ENCODE measurements at regions not wholly inside any gene's neighbourhood (a gene's known extent, or its start where the extent isn't known, plus 50 kb on each side); places are given as distances from the start of the nearest gene placed in this dataset.
"Not testable (repeated sequence)": the region's sequence is repeated elsewhere in the genome, so short reads cannot be mapped to it uniquely, and the experiment has no call there.

GRCh38 chr6:3977875-3978711, 100.8 kb downstream of the FAM217A start:
- Mint-ChIP-seq H3K4me1 (ENCODE audit: low read depth) (peaks cover 10% of the 10 kb centered on the region), H3K27me3 (ENCODE audit: low read depth) (peaks cover 17% of the 10 kb centered on the region), H3K9me3 (peaks cover 4% of the 10 kb centered on the region), H3K36me3 (ENCODE audit: low read depth) (peaks cover 3% of the 10 kb centered on the region), H3K27ac (no peak overlapping the region), H3K4me3 (ENCODE audit: low read depth) (no peak overlapping the region)
- intact Hi-C loops (cut with micrococcal nuclease), result loop anchor here (1.0 kb wide), 1 partner anchor 236 kb away; no protein-coding TSS in a partner anchor
- peak; percentile 35 for DNase-seq (ENCODE audit: low spot score)

- H3K36me3 Mint-ChIP-seq (ENCODE audit: low read depth); H3K27ac Mint-ChIP-seq; H3K4me3 Mint-ChIP-seq (ENCODE audit: low read depth); DNase-seq (ENCODE audit: low spot score); H3K9me3 Mint-ChIP-seq; H3K4me1 Mint-ChIP-seq (ENCODE audit: low read depth): not testable (repeated sequence)
- H3K27me3 Mint-ChIP-seq (ENCODE audit: low read depth), result peaks cover 16% of the 10 kb centered on the region
- intact Hi-C loops (cut with micrococcal nuclease), result loop anchor here (1.0 kb wide), 1 partner anchor 237 kb away; no protein-coding TSS in a partner anchor
These were observed 100.0 kb downstream of the FAM217A start for GRCh38 chr6:3978966-3979365.

GRCh38 chr6:3981917-3982316, 97.0 kb downstream of the FAM217A start:
- Mint-ChIP-seq H3K27me3 (ENCODE audit: low read depth) (peaks cover 7% of the 10 kb centered on the region), H3K4me3 (ENCODE audit: low read depth) (no peak overlapping the region), H3K4me1 (ENCODE audit: low read depth) (peaks cover 12% of the 10 kb centered on the region), H3K9me3 (peaks cover 4% of the 10 kb centered on the region), H3K36me3 (ENCODE audit: low read depth) (peaks cover 6% of the 10 kb centered on the region), H3K27ac (no peak overlapping the region)
- intact Hi-C loops (cut with micrococcal nuclease), result no loop called here
- DNase-seq (ENCODE audit: low spot score), result no peak

- no peak overlapping the region for H3K4me3 Mint-ChIP-seq (ENCODE audit: low read depth)
- peaks cover 6% of the 10 kb centered on the region for H3K36me3 Mint-ChIP-seq (ENCODE audit: low read depth)
- DNase-seq (ENCODE audit: low spot score), result no peak
- H3K4me1 Mint-ChIP-seq (ENCODE audit: low read depth), result peaks cover 6% of the 10 kb centered on the region
- H3K9me3 Mint-ChIP-seq, result peaks cover 4% of the 10 kb centered on the region
- peaks cover 4% of the 10 kb centered on the region for H3K27me3 Mint-ChIP-seq (ENCODE audit: low read depth)
- no peak overlapping the region for H3K27ac Mint-ChIP-seq
- intact Hi-C loops (cut with micrococcal nuclease), result no loop called here
These were observed 95.2 kb downstream of the FAM217A start for GRCh38 chr6:3983778-3984177.

GRCh38 chr6:3984494-3984893, 94.4 kb downstream of the FAM217A start:
- peaks cover 4% of the 10 kb centered on the region for H3K9me3 Mint-ChIP-seq
- H3K4me3 Mint-ChIP-seq (ENCODE audit: low read depth), result no peak overlapping the region
- intact Hi-C loops (cut with micrococcal nuclease), result no loop called here
- peaks cover under 1% of the 10 kb centered on the region for H3K27me3 Mint-ChIP-seq (ENCODE audit: low read depth)
- no peak for DNase-seq (ENCODE audit: low spot score)
- no peak overlapping the region for H3K27ac Mint-ChIP-seq
- H3K36me3 Mint-ChIP-seq (ENCODE audit: low read depth), result peaks cover 6% of the 10 kb centered on the region
- peaks cover 5% of the 10 kb centered on the region for H3K4me1 Mint-ChIP-seq (ENCODE audit: low read depth)

- no peak overlapping the region for H3K27ac Mint-ChIP-seq
- H3K4me3 Mint-ChIP-seq (ENCODE audit: low read depth), result no peak overlapping the region
- H3K4me1 Mint-ChIP-seq (ENCODE audit: low read depth), result peaks cover 10% of the 10 kb centered on the region
- H3K27me3 Mint-ChIP-seq (ENCODE audit: low read depth), result no peaks in the 10 kb centered on the region
- DNase-seq (ENCODE audit: low spot score), result no peak
- H3K9me3 Mint-ChIP-seq, result peaks cover 4% of the 10 kb centered on the region
- peaks cover 6% of the 10 kb centered on the region for H3K36me3 Mint-ChIP-seq (ENCODE audit: low read depth)
- intact Hi-C loops (cut with micrococcal nuclease), result no loop called here
These were observed 92.7 kb downstream of the FAM217A start for GRCh38 chr6:3986241-3986640.

- Mint-ChIP-seq H3K27ac (no peak overlapping the region), H3K27me3 (ENCODE audit: low read depth) (no peaks in the 10 kb centered on the region), H3K36me3 (ENCODE audit: low read depth) (peaks cover 4% of the 10 kb centered on the region), H3K4me1 (ENCODE audit: low read depth) (peaks cover 10% of the 10 kb centered on the region), H3K9me3 (peaks cover 2% of the 10 kb centered on the region), H3K4me3 (ENCODE audit: low read depth) (no peak overlapping the region)
- no peak for DNase-seq (ENCODE audit: low spot score)
- intact Hi-C loops (cut with micrococcal nuclease), result no loop called here
These were observed 91.9 kb downstream of the FAM217A start for GRCh38 chr6:3987053-3987452.

- peaks cover 10% of the 10 kb centered on the region for H3K4me1 Mint-ChIP-seq (ENCODE audit: low read depth)
- H3K36me3 Mint-ChIP-seq (ENCODE audit: low read depth), result peaks cover 3% of the 10 kb centered on the region
- DNase-seq (ENCODE audit: low spot score), result no peak
- no peak overlapping the region for H3K4me3 Mint-ChIP-seq (ENCODE audit: low read depth)
- H3K9me3 Mint-ChIP-seq, result no peaks in the 10 kb centered on the region
- H3K27ac Mint-ChIP-seq, result no peak overlapping the region
- H3K27me3 Mint-ChIP-seq (ENCODE audit: low read depth), result no peaks in the 10 kb centered on the region
- intact Hi-C loops (cut with micrococcal nuclease), result no loop called here
These were observed 91.4 kb downstream of the FAM217A start for GRCh38 chr6:3987576-3987975.

GRCh38 chr6:3990692-3991491, 88.0 kb downstream of the FAM217A start:
- peak; percentile 52 for DNase-seq (ENCODE audit: low spot score)
- intact Hi-C loops (cut with micrococcal nuclease), result loop anchor here (1.0 kb wide), 1 partner anchor 249 kb away; no protein-coding TSS in a partner anchor
- Mint-ChIP-seq H3K9me3 (no peaks in the 10 kb centered on the region), H3K36me3 (ENCODE audit: low read depth) (no peaks in the 10 kb centered on the region), H3K4me3 (ENCODE audit: low read depth) (no peak overlapping the region), H3K27ac (no peak overlapping the region), H3K4me1 (ENCODE audit: low read depth) (peaks cover 10% of the 10 kb centered on the region), H3K27me3 (ENCODE audit: low read depth) (no peaks in the 10 kb centered on the region)

GRCh38 chr6:3991941-3992340, 87.0 kb downstream of the FAM217A start:
- no peaks in the 10 kb centered on the region for H3K9me3 Mint-ChIP-seq
- no peak for DNase-seq (ENCODE audit: low spot score)
- no peak overlapping the region for H3K4me3 Mint-ChIP-seq (ENCODE audit: low read depth)
- intact Hi-C loops (cut with micrococcal nuclease), result no loop called here
- H3K27me3 Mint-ChIP-seq (ENCODE audit: low read depth), result no peaks in the 10 kb centered on the region
- no peak overlapping the region for H3K27ac Mint-ChIP-seq
- H3K36me3 Mint-ChIP-seq (ENCODE audit: low read depth), result no peaks in the 10 kb centered on the region
- H3K4me1 Mint-ChIP-seq (ENCODE audit: low read depth), result peaks cover 8% of the 10 kb centered on the region

GRCh38 chr6:3996349-3996748, 82.6 kb downstream of the FAM217A start:
- intact Hi-C loops (cut with micrococcal nuclease), result no loop called here
- Mint-ChIP-seq H3K27me3 (ENCODE audit: low read depth) (no peaks in the 10 kb centered on the region), H3K4me1 (ENCODE audit: low read depth) (no peaks in the 10 kb centered on the region), H3K9me3 (no peaks in the 10 kb centered on the region), H3K36me3 (ENCODE audit: low read depth) (no peaks in the 10 kb centered on the region), H3K27ac (no peak overlapping the region), H3K4me3 (ENCODE audit: low read depth) (no peak overlapping the region)
- no peak for DNase-seq (ENCODE audit: low spot score)

GRCh38 chr6:3997177-3997770, 81.7 kb downstream of the FAM217A start:
- intact Hi-C loops (cut with micrococcal nuclease), result no loop called here

More at GRCh38 chr6:3997177-3997770, 81.7 kb downstream of the FAM217A start:
- Mint-ChIP-seq H3K4me3 (ENCODE audit: low read depth) (no peak overlapping the region), H3K27me3 (ENCODE audit: low read depth) (no peaks in the 10 kb centered on the region), H3K36me3 (ENCODE audit: low read depth) (peaks cover 2% of the 10 kb centered on the region), H3K9me3 (no peaks in the 10 kb centered on the region), H3K4me1 (ENCODE audit: low read depth) (no peaks in the 10 kb centered on the region), H3K27ac (no peak overlapping the region)
- no peak for DNase-seq (ENCODE audit: low spot score)
